ENCODE measurements at regions not wholly inside any gene's neighbourhood (a gene's known extent, or its start where the extent isn't known, plus 50 kb on each side); places are given as distances from the start of the nearest gene placed in this dataset.

DNA sequence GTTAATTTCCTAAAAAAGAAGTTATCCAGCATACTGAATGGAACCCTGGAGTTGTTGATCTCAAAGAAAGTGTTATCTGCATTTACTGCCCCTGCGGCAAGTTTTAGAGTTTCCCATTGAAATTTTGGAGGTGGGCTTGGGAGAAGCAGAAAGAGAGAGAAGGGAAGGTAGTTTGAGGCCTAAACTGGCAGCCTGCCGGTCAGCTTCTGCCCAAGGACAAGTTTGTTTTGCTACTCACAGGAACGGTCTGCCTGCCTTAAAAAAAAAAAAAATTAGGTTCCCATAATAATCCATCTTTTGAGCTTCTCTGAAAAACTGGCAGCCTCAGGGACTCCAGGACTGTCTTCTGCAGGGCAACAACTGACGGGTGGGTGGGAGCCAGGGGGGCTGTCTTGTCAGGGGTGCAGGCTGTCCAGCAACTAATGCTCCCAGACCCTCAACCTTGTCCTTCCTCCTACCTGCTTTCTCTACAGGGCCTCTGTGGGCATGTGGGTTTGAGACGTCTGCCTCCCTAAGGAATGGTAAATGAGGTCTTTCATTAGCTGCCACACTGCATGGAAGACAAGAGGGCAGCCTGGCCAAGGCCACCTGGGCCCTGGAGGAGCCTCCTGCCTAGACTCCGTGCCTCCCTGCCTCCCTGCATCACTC is 176.1 kb upstream of the KCNG1 start:
- H3K27ac Mint-ChIP-seq: no peak overlapping the region
- DNase-seq (ENCODE audit: low spot score): no peak
- no peaks in the 10 kb centered on the region for H3K4me1 Mint-ChIP-seq (ENCODE audit: low read depth)
- peaks cover 9% of the 10 kb centered on the region for H3K27me3 Mint-ChIP-seq (ENCODE audit: insufficient read depth)
- no peaks in the 10 kb centered on the region for H3K9me3 Mint-ChIP-seq
- no peaks in the 10 kb centered on the region for H3K36me3 Mint-ChIP-seq (ENCODE audit: low read depth)
- no peak overlapping the region for H3K4me3 Mint-ChIP-seq
- intact Hi-C loops (cut with micrococcal nuclease): no loop called here

DNA sequence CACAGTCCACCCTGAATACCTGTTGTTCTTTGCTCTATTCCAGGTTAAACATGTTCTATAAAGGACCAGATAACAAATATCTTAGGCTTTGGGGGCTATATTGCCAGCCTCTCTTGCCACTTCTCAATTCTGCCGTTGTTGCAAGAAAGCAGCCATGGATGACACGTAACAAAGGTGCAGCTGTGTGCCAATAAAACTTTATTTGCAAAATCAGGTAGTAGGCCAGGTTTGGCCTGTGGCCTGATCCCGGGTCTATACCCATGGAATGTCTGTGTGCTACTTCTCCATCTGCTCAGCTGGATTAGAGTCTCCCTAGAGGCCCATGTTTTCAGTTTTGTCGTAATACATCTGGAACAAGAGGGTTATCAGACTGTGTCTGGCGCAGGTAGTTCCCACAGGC is 175.3 kb upstream of the KCNG1 start:
- Mint-ChIP-seq H3K4me1 (ENCODE audit: low read depth) (no peaks in the 10 kb centered on the region), H3K4me3 (no peak overlapping the region), H3K27me3 (ENCODE audit: insufficient read depth) (peaks cover 9% of the 10 kb centered on the region), H3K27ac (no peak overlapping the region), H3K9me3 (no peaks in the 10 kb centered on the region), H3K36me3 (ENCODE audit: low read depth) (no peaks in the 10 kb centered on the region)
- no peak for DNase-seq (ENCODE audit: low spot score)
- intact Hi-C loops (cut with micrococcal nuclease): no loop called here

DNA sequence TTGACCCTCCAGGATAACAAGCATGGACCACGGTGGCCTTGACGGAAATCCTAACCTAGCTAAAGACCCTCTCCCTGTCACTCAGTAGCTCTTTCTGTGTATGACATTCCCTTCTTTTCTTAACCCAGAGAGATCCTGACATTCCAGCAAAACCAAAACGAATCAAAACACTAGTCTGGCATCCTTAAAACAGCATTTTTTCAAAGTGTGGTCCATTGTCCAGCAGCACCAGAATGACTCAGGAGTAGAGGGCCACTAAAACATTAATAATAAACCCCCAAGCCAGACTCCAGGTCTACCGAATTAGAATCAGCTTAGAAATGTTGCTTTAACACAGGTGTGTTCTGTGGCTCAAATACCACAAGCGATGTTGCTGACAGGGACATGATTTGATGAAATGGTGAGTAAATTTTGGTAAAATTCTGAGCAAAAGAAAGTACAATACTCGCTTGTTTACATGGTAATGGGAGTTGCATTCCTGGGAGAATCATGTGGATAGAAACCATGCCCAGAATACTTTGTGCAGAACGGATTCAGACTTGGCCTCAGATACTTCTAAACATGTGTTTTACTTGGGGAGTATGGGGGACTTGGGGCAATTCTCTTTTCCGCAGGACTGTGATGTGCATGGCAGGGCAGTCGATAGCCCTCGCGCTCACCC is 174.2 kb upstream of the KCNG1 start:
- intact Hi-C loops (cut with micrococcal nuclease): no loop called here
- Mint-ChIP-seq H3K27me3 (ENCODE audit: insufficient read depth) (peaks cover 9% of the 10 kb centered on the region), H3K4me1 (ENCODE audit: low read depth) (no peaks in the 10 kb centered on the region), H3K4me3 (no peak overlapping the region), H3K36me3 (ENCODE audit: low read depth) (no peaks in the 10 kb centered on the region), H3K27ac (no peak overlapping the region), H3K9me3 (no peaks in the 10 kb centered on the region)
- DNase-seq (ENCODE audit: low spot score): no peak

DNA sequence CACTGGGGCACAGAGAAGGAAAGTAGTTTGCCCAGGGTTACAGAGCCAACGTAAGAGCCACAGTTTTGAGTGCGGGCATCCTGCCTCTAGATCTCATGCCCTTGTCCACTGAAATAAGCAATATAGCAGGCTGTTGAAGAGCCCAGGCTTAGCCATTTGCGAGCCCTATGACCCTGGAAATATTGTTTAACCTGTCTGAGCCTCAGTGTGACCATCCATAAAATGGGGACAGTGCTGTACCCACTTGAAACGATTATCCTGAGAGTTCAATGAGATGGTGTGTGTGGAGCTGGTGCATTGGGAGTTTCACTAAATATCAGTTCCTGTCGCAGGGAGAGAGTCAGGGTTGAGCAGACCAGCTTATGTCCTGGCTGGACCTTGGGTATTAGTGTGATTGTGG is 173.1 kb upstream of the KCNG1 start:
- no peak for DNase-seq (ENCODE audit: low spot score)
- no peaks in the 10 kb centered on the region for H3K4me1 Mint-ChIP-seq (ENCODE audit: low read depth)
- H3K27me3 Mint-ChIP-seq (ENCODE audit: insufficient read depth): peaks cover 6% of the 10 kb centered on the region
- no peak overlapping the region for H3K4me3 Mint-ChIP-seq
- H3K27ac Mint-ChIP-seq: no peak overlapping the region
- intact Hi-C loops (cut with micrococcal nuclease): no loop called here
- H3K9me3 Mint-ChIP-seq: no peaks in the 10 kb centered on the region
- H3K36me3 Mint-ChIP-seq (ENCODE audit: low read depth): no peaks in the 10 kb centered on the region

DNA sequence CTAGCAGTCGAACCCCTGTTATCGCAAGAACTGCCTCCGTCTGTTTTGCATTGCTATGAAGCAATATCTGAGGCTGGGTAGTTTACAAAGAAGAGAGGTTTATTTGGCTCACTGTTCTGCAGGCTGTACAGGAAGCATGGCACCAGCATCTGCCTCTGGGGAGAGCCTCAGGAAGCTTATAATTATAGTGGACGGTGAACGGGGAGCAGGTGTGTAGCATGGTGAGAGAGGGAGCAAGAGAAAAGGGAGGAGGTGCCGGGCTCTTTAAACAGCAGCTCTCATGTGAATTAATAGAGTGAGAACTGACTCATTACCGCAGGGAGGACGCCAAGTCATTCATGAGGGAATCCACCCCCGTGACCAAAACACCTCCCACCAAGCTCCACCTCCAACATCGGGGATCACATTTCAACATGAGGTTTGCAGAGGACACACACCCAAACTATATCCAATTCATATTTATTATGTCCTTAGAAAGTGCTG is 172.6 kb upstream of the KCNG1 start:
- H3K27me3 Mint-ChIP-seq (ENCODE audit: insufficient read depth): peaks cover 4% of the 10 kb centered on the region
- no peak for DNase-seq (ENCODE audit: low spot score)
- H3K4me3 Mint-ChIP-seq: no peak overlapping the region
- no peak overlapping the region for H3K27ac Mint-ChIP-seq
- intact Hi-C loops (cut with micrococcal nuclease): no loop called here
- H3K9me3 Mint-ChIP-seq: no peaks in the 10 kb centered on the region
- no peaks in the 10 kb centered on the region for H3K36me3 Mint-ChIP-seq (ENCODE audit: low read depth)
- H3K4me1 Mint-ChIP-seq (ENCODE audit: low read depth): no peaks in the 10 kb centered on the region

DNA sequence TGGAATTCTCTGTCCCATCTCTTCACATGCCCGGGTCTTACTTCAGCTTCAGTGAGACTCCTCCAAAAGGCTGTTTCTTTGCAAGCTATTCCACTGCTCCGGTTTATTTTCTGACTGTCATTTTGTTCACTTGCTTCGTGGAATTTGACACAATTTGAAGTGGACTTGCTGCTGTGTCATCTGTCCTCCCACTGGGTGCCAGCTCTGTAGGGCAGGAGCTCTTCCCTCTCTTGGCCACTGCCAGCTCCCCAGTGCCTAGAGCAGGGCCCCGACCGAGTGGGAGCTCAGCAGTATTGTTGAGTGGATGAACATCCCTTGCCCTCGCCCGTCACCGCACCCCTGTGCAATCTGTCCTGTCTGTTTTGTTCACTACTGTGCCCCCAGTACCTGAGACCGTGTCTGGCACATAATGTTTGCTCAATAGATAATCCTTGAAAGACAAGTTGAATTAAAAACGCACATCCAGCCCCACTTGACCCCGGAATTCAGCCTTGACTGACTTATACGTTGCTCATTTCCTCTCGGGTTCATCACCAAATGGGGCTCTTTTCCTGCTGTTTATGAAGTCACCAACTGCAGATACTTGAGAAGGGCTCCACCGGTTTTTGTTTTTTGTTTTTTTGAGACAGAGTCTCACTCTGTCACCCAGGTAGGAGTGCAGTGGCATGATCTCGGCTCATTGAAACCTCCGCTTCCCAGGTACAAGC is 170.3 kb upstream of the KCNG1 start:
- intact Hi-C loops (cut with micrococcal nuclease): no loop called here
- Mint-ChIP-seq H3K9me3 (no peaks in the 10 kb centered on the region), H3K27me3 (ENCODE audit: insufficient read depth) (peaks cover 6% of the 10 kb centered on the region), H3K36me3 (ENCODE audit: low read depth) (no peaks in the 10 kb centered on the region), H3K27ac (no peak overlapping the region), H3K4me3 (no peak overlapping the region), H3K4me1 (ENCODE audit: low read depth) (no peaks in the 10 kb centered on the region)
- DNase-seq (ENCODE audit: low spot score): no peak

DNA sequence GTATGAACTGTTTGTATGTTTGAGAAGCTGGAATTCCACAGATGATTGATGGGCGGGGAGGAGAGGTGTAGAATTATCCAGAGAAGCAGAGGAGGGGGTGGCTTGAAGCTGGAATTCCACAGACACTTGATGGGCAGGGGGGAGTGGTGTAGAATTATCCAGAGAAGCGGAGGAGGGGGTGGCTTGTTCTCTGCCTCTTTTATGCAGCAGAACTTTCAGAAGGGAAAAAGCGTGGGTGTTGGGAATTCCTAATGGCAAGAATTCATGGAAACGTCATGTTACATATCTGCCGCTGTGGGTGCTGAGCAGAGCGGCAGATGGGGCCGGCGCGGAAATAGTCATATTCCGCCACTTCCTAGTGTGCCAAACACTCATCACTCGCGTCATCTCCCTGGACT is 167.9 kb upstream of the KCNG1 start:
- intact Hi-C loops (cut with micrococcal nuclease): no loop called here
- Mint-ChIP-seq H3K27ac (no peak overlapping the region), H3K4me3 (no peak overlapping the region), H3K4me1 (ENCODE audit: low read depth) (no peaks in the 10 kb centered on the region), H3K27me3 (ENCODE audit: insufficient read depth) (peaks cover 7% of the 10 kb centered on the region), H3K9me3 (no peaks in the 10 kb centered on the region), H3K36me3 (ENCODE audit: low read depth) (no peaks in the 10 kb centered on the region)
- no peak for DNase-seq (ENCODE audit: low spot score)

DNA sequence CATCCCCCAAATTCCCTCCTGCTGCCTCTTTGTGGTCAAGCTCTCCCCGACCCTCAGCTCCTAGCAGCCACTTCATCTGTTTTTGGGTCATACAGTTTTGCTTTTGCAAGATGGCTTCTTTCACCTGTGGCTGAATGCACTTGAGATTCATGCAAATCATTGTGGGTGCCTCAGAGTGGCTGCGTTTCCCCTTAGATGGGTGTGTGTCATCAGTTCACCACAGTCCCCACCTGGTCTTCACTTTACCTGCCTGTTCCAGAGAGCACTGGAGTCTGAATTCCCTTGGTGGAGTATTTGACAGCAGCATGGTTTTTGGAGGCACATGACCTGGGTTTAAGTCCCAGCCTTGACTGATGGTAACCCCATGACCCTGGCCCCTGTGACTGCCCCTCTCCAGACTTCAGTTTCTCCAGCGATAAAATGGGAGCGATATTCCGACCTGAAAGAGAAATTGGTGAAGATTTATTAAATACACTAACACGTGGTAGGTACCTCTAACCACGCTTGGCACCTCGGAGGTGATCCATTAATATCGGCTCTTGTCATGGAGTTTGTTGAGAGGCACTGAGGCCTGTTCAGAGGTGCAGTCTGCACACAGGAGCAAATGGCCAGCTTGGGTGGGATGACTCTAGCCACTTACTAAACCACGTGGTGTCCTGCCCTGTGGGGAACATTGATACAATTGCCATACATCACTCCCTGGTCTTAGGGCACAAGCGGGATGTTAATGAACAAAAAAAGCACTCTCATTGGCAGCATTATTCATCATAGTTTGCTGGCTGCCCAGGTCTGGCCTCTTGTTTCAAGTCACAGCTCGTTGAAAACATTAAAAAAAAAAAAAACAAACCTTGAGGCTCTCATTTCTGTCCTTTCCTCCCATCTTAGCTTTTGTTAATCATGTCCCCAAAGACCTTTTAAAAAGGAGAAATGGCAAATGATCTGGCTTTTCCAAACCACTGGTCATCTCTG is 167.2 kb upstream of the KCNG1 start:
- H3K36me3 Mint-ChIP-seq (ENCODE audit: low read depth): no peaks in the 10 kb centered on the region

DNA sequence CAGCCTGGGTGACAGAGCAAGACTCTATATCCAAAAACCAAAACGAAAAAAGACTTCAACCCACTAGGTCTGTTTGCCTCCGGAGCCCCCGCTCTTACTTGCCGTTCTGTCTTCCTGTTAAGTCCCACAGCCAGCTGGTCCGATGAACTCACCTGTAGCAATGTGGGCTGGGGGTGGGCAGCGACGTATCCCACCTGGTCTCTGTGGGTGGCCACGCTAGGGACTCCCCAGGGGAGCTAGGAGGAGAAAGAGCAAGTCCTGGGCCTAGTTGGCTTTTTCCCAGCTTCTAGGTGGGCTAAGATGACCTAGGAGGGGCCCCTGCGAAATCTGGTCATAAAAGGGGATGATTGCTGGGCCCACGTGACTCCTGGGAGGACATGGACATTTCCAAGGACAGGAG is 166.0 kb upstream of the KCNG1 start:
- no peaks in the 10 kb centered on the region for H3K9me3 Mint-ChIP-seq
- no peak overlapping the region for H3K27ac Mint-ChIP-seq
- no peak overlapping the region for H3K4me3 Mint-ChIP-seq
- no peaks in the 10 kb centered on the region for H3K36me3 Mint-ChIP-seq (ENCODE audit: low read depth)
- H3K27me3 Mint-ChIP-seq (ENCODE audit: insufficient read depth): peaks cover 4% of the 10 kb centered on the region
- no peak for DNase-seq (ENCODE audit: low spot score)
- H3K4me1 Mint-ChIP-seq (ENCODE audit: low read depth): no peaks in the 10 kb centered on the region
- intact Hi-C loops (cut with micrococcal nuclease): no loop called here

More for the DNA sequence above, 167.2 kb upstream of the KCNG1 start:
- H3K27me3 Mint-ChIP-seq (ENCODE audit: insufficient read depth): peaks cover 5% of the 10 kb centered on the region
- H3K4me3 Mint-ChIP-seq: no peak overlapping the region
- intact Hi-C loops (cut with micrococcal nuclease): no loop called here
- no peak overlapping the region for H3K27ac Mint-ChIP-seq
- no peaks in the 10 kb centered on the region for H3K9me3 Mint-ChIP-seq
- H3K4me1 Mint-ChIP-seq (ENCODE audit: low read depth): no peaks in the 10 kb centered on the region
- DNase-seq (ENCODE audit: low spot score): no peak

DNA sequence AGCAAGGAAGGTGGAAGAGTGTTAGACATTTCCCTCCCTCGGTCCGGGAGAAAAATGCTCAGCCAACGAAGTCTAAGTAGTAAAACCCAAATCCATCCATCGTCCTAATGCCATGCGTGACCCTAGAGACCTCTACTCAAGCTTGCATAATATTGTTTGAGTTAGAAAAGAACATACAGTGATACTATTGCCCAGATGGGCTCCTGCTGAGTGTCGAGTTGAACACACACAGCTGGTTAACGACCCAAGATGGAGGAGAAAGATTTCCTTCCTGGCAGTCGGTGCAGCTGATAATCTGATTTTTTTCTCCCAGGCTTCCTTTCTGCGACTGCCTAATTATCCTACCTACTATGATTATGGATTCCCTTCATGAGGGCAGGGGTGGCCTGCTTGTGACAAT is 164.4 kb upstream of the KCNG1 start:
- no peak overlapping the region for H3K4me3 Mint-ChIP-seq

DNA sequence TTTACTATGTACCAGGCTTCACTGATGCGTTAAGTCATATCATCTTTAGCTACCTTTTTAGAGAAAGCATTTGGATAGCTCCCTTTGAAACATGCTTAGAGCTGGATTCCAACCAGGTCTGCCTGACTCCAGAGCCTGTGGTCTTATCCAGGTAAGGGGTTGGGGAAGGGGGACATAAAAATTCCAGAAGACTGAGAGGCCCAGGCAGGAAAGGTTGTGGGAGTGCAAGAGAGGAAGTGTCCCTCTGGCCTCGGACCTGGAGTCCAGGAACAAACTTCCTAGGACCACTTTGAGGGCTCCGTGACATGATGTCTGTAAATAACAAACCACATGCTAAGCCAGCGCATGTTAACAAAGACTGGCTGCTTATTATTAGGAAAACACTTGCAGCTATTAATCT is 163.0 kb upstream of the KCNG1 start:
- intact Hi-C loops (cut with micrococcal nuclease): no loop called here
- DNase-seq (ENCODE audit: low spot score): no peak
- Mint-ChIP-seq H3K4me1 (ENCODE audit: low read depth) (no peaks in the 10 kb centered on the region), H3K9me3 (no peaks in the 10 kb centered on the region), H3K27me3 (ENCODE audit: insufficient read depth) (peaks cover 7% of the 10 kb centered on the region), H3K36me3 (ENCODE audit: low read depth) (no peaks in the 10 kb centered on the region), H3K27ac (no peak overlapping the region), H3K4me3 (no peak overlapping the region)

More for the DNA sequence above, 164.4 kb upstream of the KCNG1 start:
- Mint-ChIP-seq H3K27me3 (ENCODE audit: insufficient read depth) (peaks cover 4% of the 10 kb centered on the region), H3K36me3 (ENCODE audit: low read depth) (no peaks in the 10 kb centered on the region), H3K9me3 (no peaks in the 10 kb centered on the region), H3K27ac (no peak overlapping the region), H3K4me1 (ENCODE audit: low read depth) (no peaks in the 10 kb centered on the region)
- DNase-seq (ENCODE audit: low spot score): no peak
- intact Hi-C loops (cut with micrococcal nuclease): no loop called here

DNA sequence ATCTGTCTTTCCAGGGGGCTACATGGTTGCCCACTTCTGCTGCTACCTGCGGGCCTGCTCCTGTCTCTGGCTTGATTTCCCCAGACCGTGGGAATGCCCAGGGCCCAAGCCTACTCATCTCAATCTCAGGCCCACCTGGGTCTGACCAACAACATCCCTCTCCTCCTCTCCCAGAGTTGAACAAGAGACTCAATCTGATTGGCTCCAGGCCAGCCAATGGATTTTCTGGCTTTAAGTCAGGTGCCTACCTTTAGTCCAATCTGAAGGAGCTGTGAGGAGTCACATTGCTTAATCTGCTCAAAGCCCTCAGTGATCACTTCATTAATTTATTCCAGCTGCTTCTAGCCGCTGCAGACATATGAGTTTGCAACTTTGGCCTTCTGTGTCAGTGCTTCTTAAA is 162.4 kb upstream of the KCNG1 start:
- H3K27ac Mint-ChIP-seq: no peak overlapping the region
- H3K36me3 Mint-ChIP-seq (ENCODE audit: low read depth): no peaks in the 10 kb centered on the region
- H3K4me1 Mint-ChIP-seq (ENCODE audit: low read depth): no peaks in the 10 kb centered on the region
- DNase-seq (ENCODE audit: low spot score): no peak
- H3K9me3 Mint-ChIP-seq: no peaks in the 10 kb centered on the region
- peaks cover 8% of the 10 kb centered on the region for H3K27me3 Mint-ChIP-seq (ENCODE audit: insufficient read depth)
- intact Hi-C loops (cut with micrococcal nuclease): no loop called here
- H3K4me3 Mint-ChIP-seq: no peak overlapping the region
